Activated CD4-positive, alpha-beta T cell treated with anti-CD3 and anti-CD28 coated beads, Interleukin-2, amount 50 U/mL, for 48 hours (primary cell): ENCODE measurements at regions not wholly inside any gene's neighbourhood (a gene's known extent, or its start where the extent isn't known, plus 50 kb on each side); places are given as distances from the start of the nearest gene placed in this dataset.

Experiments used
- DNase-seq, 2 experiments: peaks; one replicate each; pipeline ENCODE4 v3.0.0-alpha.2; 2020

GRCh38 chr6:53412751-53413150 is 64.0 kb upstream of the ELOVL5 start:
- no peak for DNase-seq

- DNase-seq, result no peak
Observed at GRCh38 chr6:53412021-53412715, 63.4 kb upstream of the ELOVL5 start.

DNA sequence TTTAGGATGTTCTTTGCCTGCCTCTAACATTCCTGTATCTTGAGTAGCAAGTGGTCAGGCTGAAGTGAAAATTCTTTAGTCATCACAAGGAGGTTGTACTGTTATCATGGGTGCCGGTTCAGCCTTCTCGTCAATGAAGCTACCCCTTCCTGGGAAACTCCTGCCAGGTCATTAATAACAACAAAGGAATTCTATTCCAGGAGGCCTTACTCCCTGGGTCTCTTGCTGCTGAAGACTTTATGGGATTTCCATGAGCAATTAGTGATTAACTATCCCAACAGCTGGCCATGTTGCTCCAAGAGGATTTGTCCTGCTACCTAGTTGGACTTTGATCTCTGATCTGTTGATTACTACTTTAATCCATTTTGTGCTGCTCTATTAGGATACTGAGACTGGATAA is 62.7 kb upstream of the ELOVL5 start:
- no peak for DNase-seq

DNA sequence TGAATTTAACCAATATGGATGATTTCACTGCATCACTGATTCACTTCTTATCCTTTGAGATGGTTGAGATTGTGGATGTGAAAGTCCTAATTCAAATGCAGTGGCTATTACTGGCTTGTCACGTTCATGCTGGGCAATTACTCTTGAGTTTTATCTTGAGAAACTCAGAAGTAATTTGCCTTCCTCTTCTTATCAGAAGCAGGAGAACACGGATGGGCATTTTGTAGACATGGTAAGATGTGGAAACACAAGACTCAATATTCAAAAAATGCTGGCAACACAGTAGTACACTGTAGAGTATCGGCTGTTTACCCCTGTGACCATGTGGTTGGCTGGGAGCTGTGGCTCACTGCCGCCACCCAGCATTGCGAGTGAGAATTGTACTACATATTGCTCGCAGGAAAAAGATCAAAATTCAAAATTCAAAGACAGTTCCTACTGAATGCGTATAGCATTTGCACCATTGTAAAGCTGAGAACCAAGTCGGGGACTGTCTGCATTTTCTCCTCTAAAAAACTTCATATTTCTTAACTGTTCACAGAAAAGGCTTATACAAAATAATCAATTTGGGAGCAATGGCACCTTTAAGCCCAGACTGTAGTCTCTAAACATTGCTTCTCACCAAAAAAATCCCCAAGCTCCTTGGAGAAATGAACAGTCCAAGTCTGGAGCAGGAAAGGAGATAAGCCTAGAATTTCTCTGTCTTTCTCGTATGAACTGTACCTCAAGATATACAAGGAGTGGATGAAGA is 61.9 kb upstream of the ELOVL5 start:
- DNase-seq, result peak; percentile 54 to 60

DNA sequence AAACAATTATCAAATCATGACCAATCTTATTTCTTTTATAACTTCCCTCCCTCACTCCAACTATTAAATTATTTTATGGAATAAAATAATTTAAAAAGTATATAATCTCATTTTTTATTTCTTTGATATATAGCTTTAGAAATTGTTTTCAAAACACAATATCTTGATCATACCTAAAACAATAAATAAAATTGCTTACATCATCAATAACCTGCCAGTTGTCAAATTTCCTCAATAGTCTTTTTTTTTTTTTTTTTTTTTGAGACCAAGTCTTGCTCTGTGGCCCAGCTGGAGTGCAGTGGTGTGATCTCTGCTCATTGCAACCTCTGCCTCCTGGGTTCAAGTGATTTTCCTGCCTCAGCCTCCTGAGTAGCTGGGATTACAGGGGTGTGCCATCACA is 60.1 kb upstream of the ELOVL5 start:
- no peak for DNase-seq

GRCh38 chr6:53399027-53399344 is 50.2 kb upstream of the ELOVL5 start:
- DNase-seq, result no peak

DNA sequence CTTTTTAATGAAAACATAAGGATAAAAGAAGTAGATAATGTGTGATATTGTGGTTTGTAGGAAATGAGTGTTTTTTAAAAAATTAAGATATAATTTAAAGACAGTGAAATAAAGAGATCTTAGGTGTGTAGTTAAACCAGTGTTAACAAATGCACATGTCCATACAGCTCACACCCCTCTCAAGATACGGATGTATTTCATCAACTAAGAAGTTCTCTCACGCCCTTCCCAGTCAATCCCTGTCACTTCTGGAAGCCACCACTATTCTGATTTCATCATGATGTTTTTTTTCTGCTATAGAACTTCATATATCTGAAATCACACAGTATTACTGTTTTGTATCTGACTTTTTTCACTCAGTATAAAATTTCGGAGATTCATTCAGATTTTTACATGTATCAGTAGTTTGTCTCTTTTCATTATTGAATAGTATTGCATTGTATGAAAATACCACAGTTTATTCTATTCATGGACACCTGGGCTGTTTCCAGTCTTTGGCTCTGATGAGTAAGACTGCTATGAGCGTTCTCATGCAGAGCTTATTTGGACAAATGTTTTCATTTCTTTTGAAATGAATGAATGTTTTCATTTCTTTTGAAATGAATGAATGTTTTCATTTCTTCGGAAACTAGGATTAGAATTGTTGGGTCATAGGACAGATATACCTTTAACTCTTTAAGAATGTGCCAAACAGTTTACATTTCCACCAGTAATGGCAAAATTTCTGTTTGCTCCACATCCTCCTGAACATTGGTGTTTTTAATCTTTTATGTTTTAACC is 49.7 kb upstream of the ELOVL5 start:
- no peak for DNase-seq
